DND-41 (cell line): ENCODE measurements at regions not wholly inside any gene's neighbourhood (a gene's known extent, or its start where the extent isn't known, plus 50 kb on each side); places are given as distances from the start of the nearest gene placed in this dataset.

Source experiments
- EZH2 ChIP-seq: IDR thresholded peaks from 3 replicates; pipeline ENCODE4 v1.6.1; 2012; ENCODE audit warnings: borderline replicate concordance, low read depth, mild to moderate bottlenecking, moderate library complexity, low read length, inconsistent platforms; ENCODE audit not compliant: severe bottlenecking
- TF ChIP-seq, protein P1 (sequence below): IDR thresholded peaks from 2 replicates; pipeline ENCODE4 v1.5.1; 2012; ENCODE audit warnings: borderline replicate concordance, low read length, moderate library complexity, mild to moderate bottlenecking; ENCODE audit not compliant: poor library complexity, severe bottlenecking; ENCODE audit errors: extremely low read depth

- TF ChIP-seq, protein P1, sequence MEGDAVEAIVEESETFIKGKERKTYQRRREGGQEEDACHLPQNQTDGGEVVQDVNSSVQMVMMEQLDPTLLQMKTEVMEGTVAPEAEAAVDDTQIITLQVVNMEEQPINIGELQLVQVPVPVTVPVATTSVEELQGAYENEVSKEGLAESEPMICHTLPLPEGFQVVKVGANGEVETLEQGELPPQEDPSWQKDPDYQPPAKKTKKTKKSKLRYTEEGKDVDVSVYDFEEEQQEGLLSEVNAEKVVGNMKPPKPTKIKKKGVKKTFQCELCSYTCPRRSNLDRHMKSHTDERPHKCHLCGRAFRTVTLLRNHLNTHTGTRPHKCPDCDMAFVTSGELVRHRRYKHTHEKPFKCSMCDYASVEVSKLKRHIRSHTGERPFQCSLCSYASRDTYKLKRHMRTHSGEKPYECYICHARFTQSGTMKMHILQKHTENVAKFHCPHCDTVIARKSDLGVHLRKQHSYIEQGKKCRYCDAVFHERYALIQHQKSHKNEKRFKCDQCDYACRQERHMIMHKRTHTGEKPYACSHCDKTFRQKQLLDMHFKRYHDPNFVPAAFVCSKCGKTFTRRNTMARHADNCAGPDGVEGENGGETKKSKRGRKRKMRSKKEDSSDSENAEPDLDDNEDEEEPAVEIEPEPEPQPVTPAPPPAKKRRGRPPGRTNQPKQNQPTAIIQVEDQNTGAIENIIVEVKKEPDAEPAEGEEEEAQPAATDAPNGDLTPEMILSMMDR = no peak
- no peak for TF ChIP-seq EZH2
Observed at GRCh38 chrX:97876697-97877407, 993.1 kb downstream of the RPA4 start.
